ENCODE measurements at regions not wholly inside any gene's neighbourhood (a gene's known extent, or its start where the extent isn't known, plus 50 kb on each side); places are given as distances from the start of the nearest gene placed in this dataset.

DNA sequence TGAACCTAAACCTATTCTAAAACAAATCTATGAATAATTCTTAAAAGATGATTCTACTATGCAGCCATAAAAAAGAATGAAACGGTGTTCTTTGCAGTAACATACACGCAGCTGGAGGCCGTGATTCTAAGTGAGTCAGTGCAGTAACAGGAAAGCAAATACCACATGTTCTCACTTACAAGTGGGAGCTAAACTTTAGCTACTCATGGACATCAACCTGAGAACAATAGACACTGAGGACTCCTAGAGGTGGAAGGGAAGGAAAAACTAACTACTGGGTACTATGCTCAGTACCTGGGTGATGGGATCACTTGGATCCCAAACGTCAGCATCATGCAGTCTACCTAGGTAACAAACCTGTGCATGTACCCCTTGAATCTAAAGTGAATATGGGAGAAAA is 575.0 kb upstream of the MGMT start:
- TF ChIP-seq, protein P1, sequence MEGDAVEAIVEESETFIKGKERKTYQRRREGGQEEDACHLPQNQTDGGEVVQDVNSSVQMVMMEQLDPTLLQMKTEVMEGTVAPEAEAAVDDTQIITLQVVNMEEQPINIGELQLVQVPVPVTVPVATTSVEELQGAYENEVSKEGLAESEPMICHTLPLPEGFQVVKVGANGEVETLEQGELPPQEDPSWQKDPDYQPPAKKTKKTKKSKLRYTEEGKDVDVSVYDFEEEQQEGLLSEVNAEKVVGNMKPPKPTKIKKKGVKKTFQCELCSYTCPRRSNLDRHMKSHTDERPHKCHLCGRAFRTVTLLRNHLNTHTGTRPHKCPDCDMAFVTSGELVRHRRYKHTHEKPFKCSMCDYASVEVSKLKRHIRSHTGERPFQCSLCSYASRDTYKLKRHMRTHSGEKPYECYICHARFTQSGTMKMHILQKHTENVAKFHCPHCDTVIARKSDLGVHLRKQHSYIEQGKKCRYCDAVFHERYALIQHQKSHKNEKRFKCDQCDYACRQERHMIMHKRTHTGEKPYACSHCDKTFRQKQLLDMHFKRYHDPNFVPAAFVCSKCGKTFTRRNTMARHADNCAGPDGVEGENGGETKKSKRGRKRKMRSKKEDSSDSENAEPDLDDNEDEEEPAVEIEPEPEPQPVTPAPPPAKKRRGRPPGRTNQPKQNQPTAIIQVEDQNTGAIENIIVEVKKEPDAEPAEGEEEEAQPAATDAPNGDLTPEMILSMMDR (IDR thresholded peaks at IDR 0.05; ENCODE audit: extremely low read depth, insufficient read depth, missing control alignments), result no peak
- in situ Hi-C loops (cut with MboI; ENCODE audit: low pct_unique_long_range_greater_than_20kb, low sequenced_read_pairs, unreplicated experiment), result no loop called here
- no peak for DNase-seq (ENCODE audit: low spot score)

DNA sequence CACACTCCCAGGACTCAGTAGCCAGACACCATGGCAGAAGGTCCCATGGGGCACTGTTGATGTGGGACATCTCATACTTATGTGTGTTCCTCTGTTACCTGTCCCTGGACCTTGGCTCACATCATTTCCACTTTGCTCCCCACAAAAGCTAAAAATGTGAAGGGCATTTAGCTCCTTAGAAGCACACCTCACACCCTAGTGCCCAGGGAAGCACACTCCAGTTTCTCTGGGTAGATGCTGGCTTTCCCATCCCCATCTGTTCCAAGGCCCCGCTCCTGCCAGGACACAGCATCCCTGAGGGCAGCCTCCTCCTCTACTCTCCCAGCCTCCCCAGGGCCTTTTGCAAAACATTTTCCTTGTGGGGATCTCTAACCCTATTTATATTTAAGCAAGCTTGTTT is 572.4 kb upstream of the MGMT start:
- TF ChIP-seq, protein P1 (IDR thresholded peaks at IDR 0.05; ENCODE audit: extremely low read depth, insufficient read depth, missing control alignments), result no peak
- in situ Hi-C loops (cut with MboI; ENCODE audit: low pct_unique_long_range_greater_than_20kb, low sequenced_read_pairs, unreplicated experiment), result no loop called here
- DNase-seq (ENCODE audit: low spot score), result no peak

DNA sequence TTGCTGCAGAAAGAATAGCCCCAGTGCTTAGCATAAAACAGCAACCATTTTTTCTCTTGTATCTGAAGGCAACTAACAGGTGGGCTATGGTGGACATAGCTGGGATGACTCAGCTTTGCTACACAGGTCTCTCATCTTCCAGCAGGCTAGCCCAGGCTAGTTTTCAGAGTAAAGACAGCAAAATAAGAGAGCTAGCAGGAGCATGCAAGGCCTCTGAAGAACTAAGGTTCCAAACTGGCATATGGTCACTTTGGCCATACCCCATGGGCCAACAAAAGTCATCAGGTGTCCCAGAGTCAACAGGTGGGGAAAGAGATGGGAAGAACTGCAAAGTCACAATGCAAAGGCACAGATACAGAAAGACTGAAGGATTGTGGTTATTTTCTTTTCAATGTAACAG is 571.6 kb upstream of the MGMT start:
- DNase-seq (ENCODE audit: low spot score), result no peak
- in situ Hi-C loops (cut with MboI; ENCODE audit: low pct_unique_long_range_greater_than_20kb, low sequenced_read_pairs, unreplicated experiment), result no loop called here
- TF ChIP-seq, protein P1 (IDR thresholded peaks at IDR 0.05; ENCODE audit: extremely low read depth, insufficient read depth, missing control alignments), result no peak

DNA sequence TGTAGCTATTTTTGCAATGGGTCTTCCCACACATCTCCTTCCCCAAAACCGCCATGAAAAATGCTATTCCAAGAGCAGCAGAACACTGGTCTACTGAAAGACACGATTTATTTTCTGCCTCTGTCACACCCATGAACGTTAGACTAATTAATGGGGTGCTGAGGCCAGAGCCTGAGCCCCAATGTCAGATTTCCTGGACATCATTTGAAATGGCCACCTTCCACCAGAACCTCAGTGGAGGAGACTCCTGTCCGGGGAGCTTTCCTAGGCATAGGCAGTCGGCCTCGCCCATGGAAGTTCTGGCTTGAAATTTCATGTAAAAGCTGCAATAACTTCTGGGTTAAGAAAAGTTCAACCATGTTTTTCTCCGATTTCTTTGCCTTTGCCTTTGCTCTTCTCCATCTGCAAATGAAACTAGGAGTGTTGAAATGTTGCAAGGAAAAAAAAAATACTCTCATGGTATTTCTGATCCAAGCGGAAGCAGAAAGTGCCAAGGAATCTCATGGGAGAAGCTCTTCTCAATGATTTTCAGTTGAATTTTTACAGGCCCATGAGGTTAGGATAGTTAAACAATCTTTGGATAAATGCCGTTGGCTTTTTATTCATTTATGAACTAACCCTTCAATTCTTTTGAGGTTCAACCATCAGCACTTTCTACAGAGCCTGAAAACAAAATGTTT is 570.8 kb upstream of the MGMT start:
- TF ChIP-seq, protein P1 (IDR thresholded peaks at IDR 0.05; ENCODE audit: extremely low read depth, insufficient read depth, missing control alignments), result no peak
- DNase-seq (ENCODE audit: low spot score), result no peak
- in situ Hi-C loops (cut with MboI; ENCODE audit: low pct_unique_long_range_greater_than_20kb, low sequenced_read_pairs, unreplicated experiment), result no loop called here

DNA sequence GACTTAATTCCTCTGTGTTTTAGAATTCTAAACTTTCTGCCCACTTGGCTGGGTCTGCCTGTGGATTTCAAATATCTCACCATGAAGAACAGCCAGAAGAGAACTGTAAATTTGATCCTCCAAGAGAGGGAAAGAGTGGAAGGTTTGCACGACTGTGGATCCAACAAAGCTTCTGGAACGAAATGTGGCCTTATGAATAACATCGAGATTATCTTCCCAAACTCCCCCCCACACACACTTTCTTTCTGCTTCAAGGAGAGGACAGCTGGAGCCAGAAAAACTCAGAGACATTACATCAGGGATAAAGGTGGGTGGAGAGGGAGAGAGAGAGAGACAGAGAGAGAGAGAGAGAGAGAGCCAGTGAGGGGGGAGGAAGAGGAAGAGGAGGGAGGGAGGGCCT is 570.1 kb upstream of the MGMT start:
- in situ Hi-C loops (cut with MboI; ENCODE audit: low pct_unique_long_range_greater_than_20kb, low sequenced_read_pairs, unreplicated experiment), result no loop called here
- TF ChIP-seq, protein P1 (IDR thresholded peaks at IDR 0.05; ENCODE audit: extremely low read depth, insufficient read depth, missing control alignments), result no peak
- DNase-seq (ENCODE audit: low spot score), result no peak

DNA sequence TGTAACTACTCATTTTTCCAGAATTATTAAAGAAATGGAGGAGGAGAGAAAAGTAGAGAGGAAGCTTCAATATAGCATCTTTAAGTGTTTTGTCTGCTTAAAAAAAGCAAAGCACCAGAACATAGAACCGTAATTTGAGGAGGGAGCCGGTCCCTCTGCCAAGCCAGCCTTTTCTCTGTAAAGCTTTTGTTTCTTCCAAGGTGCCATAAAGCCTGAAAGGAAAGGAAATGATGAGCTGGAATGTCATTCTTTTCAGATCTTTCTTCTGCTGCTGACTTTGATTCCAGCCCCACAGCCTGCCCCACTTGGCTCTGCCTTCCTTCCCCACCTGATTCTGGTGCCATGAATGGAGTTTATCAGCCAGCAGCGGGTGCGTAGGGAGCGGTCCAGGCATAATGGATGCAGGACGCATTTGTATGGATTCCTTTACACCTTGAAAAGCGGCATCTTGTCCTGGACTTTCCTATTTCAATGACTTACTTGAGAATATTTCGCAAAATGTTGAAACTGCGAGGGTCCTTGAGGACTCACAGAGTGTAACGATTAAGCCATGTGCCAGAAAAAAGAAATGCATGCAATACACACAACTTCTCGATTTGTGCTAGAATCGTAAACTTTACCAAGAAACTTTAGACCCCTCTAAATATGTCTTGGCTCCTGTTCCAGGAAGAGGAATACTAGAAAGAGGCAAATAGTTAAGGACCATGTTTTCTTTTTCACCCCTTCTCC is 569.5 kb upstream of the MGMT start:
- in situ Hi-C loops (cut with MboI; ENCODE audit: low pct_unique_long_range_greater_than_20kb, low sequenced_read_pairs, unreplicated experiment), result no loop called here
- TF ChIP-seq, protein P1 (IDR thresholded peaks at IDR 0.05; ENCODE audit: extremely low read depth, insufficient read depth, missing control alignments), result no peak
- DNase-seq (ENCODE audit: low spot score), result no peak
